WTC11 (cell line): ENCODE measurements at regions not wholly inside any gene's neighbourhood (a gene's known extent, or its start where the extent isn't known, plus 50 kb on each side); places are given as distances from the start of the nearest gene placed in this dataset.

Experiments
- CBFB ChIP-seq: sonication (generic); formaldehyde crosslinking; IDR thresholded peaks from 2 replicates; pipeline ENCODE4 v1.8.1; 2022; ENCODE audit warnings: mild to moderate bottlenecking, low read depth, missing genetic modification reagents
- CTCF ChIP-seq: fragments of 200-600 bp; IDR thresholded peaks from 2 replicates; pipeline ENCODE4 v1.8.0; 2022; ENCODE audit warnings: antibody characterized with exemption
- SP1 ChIP-seq: sonication (generic); formaldehyde crosslinking; conservative IDR thresholded peaks from 2 replicates; pipeline ENCODE4 v1.8.1; 2022; ENCODE audit warnings: missing genetic modification reagents
- TF ChIP-seq, protein P1 (sequence below): sonication (generic); formaldehyde crosslinking; IDR thresholded peaks from 2 replicates; pipeline ENCODE4 v1.8.1; 2022; ENCODE audit warnings: low read depth, mild to moderate bottlenecking, moderate library complexity, missing genetic modification reagents, borderline replicate concordance

DNA sequence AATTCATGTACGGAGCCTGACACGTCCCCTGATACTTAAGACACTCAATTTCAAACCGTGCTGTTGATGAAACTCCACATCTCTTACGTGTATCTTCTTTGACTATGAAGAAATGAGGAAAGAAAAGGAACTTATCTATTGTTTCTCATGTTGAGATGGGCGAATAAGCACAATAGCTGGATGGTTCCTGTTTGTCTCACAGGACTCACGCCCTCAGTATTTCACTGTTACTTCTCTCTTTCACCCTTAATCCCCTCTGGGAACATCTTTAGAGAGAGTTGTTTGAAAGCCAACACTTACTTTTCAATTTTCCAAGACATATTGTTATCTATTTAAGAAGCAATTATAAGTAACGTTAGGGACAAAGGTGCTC, 99.8 kb downstream of the COPS8 start:
- TF ChIP-seq SP1 (CRISPR knock-in tag) (no peak), CBFB (no peak), CTCF (no peak)
- TF ChIP-seq, protein P1, sequence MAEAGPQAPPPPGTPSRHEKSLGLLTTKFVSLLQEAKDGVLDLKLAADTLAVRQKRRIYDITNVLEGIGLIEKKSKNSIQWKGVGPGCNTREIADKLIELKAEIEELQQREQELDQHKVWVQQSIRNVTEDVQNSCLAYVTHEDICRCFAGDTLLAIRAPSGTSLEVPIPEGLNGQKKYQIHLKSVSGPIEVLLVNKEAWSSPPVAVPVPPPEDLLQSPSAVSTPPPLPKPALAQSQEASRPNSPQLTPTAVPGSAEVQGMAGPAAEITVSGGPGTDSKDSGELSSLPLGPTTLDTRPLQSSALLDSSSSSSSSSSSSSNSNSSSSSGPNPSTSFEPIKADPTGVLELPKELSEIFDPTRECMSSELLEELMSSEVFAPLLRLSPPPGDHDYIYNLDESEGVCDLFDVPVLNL (CRISPR knock-in tag) = no peak
